Fibroblast of mammary gland (primary cell): ENCODE measurements at regions not wholly inside any gene's neighbourhood (a gene's known extent, or its start where the extent isn't known, plus 50 kb on each side); places are given as distances from the start of the nearest gene placed in this dataset.

Experiments
- DNase-seq: peaks from one replicate; pipeline ENCODE4 v3.0.0-alpha.2; 2010; ENCODE audit warnings: low read depth
- H3K4me3 ChIP-seq: 2 replicates; pipeline ENCODE4 v1.5.1; 2011; ENCODE audit warnings: low read depth, mild to moderate bottlenecking, low read length, moderate library complexity; ENCODE audit not compliant: control insufficient read depth
- TF ChIP-seq, protein P1 (sequence below): conservative IDR thresholded peaks from 2 replicates; pipeline ENCODE4 v1.5.1; 2011; ENCODE audit warnings: low read depth, low read length, inconsistent platforms; ENCODE audit not compliant: control insufficient read depth, insufficient read depth

DNA sequence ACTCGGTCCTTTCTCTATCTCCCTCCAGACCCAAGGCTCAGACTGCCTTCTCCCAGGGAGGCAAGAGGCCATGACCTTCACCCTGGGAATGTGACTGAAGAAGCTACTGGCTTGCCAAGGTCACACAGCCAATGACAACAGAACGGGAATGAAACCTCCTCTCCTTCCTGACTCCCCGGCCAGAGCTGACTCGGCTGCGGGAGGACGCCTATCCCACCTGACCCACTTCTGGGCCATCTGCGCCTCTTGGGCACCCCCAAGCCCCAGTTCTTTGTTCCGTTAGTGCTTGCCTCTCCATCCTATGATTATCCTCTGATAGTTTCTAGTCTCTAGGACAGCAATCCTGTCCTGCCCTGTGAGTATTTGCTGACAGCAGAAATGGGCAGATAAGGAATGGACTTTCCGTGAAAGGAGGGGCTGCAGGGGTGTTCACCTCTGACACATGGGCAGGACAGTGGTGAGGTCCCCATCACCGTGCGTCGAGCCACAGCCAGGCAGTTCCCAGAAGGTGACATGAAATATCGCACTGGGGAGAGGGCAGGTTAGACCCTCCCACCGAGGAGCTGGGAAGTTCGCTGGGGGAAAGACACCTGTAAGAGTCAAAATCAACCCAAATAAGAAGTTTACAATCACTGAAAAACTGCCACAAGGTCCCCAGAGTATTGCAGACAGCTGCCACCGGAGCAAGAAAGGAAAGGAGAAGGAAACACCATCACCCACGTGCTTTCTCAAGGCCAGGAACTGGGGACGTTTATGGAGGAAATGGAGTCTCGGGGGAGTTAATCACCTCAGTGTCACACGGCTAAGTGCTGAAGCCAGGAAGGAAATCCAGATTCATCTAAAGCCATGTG lies 63.0 kb downstream of the INSIG1 start:
- TF ChIP-seq, protein P1, sequence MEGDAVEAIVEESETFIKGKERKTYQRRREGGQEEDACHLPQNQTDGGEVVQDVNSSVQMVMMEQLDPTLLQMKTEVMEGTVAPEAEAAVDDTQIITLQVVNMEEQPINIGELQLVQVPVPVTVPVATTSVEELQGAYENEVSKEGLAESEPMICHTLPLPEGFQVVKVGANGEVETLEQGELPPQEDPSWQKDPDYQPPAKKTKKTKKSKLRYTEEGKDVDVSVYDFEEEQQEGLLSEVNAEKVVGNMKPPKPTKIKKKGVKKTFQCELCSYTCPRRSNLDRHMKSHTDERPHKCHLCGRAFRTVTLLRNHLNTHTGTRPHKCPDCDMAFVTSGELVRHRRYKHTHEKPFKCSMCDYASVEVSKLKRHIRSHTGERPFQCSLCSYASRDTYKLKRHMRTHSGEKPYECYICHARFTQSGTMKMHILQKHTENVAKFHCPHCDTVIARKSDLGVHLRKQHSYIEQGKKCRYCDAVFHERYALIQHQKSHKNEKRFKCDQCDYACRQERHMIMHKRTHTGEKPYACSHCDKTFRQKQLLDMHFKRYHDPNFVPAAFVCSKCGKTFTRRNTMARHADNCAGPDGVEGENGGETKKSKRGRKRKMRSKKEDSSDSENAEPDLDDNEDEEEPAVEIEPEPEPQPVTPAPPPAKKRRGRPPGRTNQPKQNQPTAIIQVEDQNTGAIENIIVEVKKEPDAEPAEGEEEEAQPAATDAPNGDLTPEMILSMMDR, result no peak
- no peak overlapping the region for H3K4me3 ChIP-seq
- DNase-seq, result no peak

DNA sequence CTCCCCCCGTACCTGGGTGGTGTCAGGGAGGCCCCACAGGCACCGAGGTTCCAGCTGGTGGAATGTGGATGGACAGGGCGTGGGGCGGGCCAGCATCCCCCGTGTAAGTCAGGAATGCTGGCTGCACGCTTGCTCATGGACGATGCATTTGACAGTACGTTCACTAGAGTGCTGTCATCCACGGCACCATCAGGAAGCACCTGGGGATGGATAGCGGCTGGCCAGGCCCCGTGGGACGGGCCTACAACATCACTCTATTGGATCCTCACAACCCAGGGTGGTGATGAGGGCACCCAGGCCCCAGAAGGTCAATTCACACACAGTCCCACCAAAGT lies 63.6 kb downstream of the INSIG1 start:
- TF ChIP-seq, protein P1, result no peak
- no peak overlapping the region for H3K4me3 ChIP-seq
- no peak for DNase-seq

DNA sequence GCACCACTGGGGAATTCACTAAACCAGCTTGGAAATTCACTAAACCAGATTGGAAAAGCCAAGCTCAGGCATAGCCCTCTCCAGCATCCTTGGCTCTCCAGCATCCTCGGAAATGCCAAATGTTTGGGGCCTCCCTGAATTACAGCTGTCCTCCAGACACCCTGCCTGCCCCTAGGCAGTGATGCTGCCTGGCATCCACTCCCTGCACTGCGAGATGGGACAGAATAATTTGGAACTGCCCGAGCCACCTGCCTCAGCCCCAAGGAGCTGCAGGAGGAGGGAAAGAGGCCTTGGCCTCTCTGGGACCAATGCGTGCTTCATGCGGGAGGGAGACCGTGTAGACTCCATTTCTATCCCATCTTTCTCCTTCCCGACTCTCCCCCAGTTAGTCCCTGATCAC lies 64.3 kb downstream of the INSIG1 start:
- no peak overlapping the region for H3K4me3 ChIP-seq
- DNase-seq, result no peak
- TF ChIP-seq, protein P1, result no peak

DNA sequence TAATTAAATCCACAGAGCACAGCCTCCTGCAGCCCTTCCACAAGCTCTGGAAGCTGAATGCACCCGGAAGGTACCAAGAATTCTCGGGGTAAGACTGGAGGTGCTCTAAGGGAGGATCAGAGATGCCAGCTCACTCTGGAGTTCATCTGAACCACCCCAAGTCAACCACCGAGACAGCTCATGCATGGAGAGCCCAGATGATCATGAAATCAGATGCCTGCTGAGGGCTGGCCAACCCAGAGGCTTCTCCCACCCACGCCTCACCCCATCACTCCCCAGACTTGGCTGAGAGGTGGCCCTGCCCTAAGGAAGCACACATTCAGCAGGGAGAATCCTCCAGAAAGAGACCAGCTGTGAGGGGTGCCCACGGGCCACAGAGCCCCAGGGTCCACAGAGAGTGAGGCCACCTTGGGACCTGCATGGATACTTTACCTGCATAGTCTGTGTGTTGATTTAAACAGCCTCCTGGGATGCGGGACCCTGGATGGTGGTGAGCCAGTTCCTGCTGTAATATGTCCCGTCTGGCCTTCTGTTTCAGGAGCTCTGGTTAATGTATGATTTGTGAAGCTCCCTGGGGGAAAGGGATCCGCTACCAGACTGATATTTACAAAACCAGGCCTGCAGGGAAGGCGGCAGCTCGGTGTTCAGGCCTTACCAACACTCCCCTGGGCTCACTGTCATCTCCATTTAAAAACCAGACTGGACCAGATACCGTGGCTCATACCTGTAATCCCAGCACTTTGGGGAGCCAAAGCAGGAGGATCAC lies 64.9 kb downstream of the INSIG1 start:
- TF ChIP-seq, protein P1, result no peak

DNA sequence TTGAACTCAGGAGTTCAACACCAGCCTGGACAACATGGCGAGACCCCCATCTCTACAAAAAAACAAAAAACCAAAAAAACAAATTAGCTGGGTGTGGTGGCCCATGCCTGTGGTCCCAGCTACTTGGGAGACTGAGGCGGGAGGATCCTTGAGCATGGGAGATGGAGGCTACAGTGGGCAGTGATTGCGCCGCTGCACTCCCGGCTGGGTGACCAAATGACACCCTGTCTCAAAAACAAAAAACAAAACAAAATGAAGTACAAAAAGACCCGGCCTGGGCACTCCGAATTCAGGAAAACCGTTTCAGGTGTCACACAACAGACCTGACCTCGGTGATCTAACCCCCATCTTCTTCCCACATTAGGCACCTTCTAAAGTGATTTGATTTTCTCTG lies 65.5 kb downstream of the INSIG1 start:
- DNase-seq, result no peak
- no peak overlapping the region for H3K4me3 ChIP-seq
- TF ChIP-seq, protein P1, result no peak

More for the DNA sequence above, 64.9 kb downstream of the INSIG1 start:
- H3K4me3 ChIP-seq, result no peak overlapping the region
- DNase-seq, result no peak

DNA sequence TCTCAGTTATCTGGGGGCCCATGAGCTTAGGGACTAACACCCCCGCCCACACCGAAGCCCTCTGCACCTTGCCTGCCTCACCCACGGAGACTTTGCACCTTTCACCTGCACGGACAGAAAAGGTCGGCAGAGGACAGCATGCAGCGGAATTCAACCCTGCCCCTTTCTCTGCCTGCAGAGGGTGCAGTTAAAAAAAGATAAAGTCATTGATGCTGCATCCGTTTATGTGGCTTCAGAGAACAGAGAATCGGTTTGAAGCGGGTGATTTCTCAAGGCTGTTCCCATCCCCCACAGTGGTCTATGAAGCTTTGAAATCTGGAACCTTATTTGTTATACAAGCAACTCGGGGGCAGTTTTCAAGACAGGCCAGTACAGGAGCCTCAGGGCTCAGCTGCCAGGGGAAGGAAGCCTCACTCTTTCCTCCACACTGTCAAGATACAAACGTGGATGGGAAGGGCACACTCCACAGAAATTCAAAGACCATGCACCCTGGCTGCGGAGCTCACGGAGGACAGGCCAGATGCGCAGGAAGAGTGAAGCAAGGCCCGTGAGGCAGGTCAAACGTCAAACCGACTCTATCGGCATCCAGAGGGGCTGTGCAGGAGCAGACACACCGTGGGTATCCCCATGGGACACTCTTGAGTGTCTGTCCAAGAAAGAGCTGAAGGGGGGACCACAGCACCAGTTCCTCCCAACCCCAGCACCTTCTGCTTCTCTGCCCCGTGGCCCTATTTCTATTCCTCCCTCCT lies 66.3 kb downstream of the INSIG1 start:
- DNase-seq, result no peak
- TF ChIP-seq, protein P1, result no peak
- no peak overlapping the region for H3K4me3 ChIP-seq
